GM19035 (cell line): ENCODE measurements at regions not wholly inside any gene's neighbourhood (a gene's known extent, or its start where the extent isn't known, plus 50 kb on each side); places are given as distances from the start of the nearest gene placed in this dataset.

Experiments used
- ATAC-seq: cut with Tn5 transposase; IDR thresholded peaks from one replicate; pipeline ENCODE4 v1.9.1; 2021; ENCODE audit not compliant: unreplicated experiment

GRCh38 chr2:134770702-134771101, 51.9 kb upstream of the TMEM163 start:
- ATAC-seq = no peak

GRCh38 chr2:134771313-134771801, 52.6 kb upstream of the TMEM163 start:
- no peak for ATAC-seq

GRCh38 chr2:134772493-134773169, 53.8 kb upstream of the TMEM163 start:
- ATAC-seq = no peak

- no peak for ATAC-seq
Measured at GRCh38 chr2:134773335-134773734, 54.5 kb upstream of the TMEM163 start.

GRCh38 chr2:134773759-134774742, 55.3 kb upstream of the TMEM163 start:
- ATAC-seq = no peak

GRCh38 chr2:134774786-134775641, 56.2 kb upstream of the TMEM163 start:
- ATAC-seq = no peak

GRCh38 chr2:134776836-134777235, 58.0 kb upstream of the TMEM163 start:
- ATAC-seq = no peak

- no peak for ATAC-seq
Measured at GRCh38 chr2:134777593-134777992, 58.8 kb upstream of the TMEM163 start.

GRCh38 chr2:134778372-134778771, 59.6 kb upstream of the TMEM163 start:
- ATAC-seq = no peak

GRCh38 chr2:134780972-134781371, 57.4 kb upstream of the ACMSD start:
- ATAC-seq = no peak

GRCh38 chr2:134782107-134782506, 56.3 kb upstream of the ACMSD start:
- ATAC-seq = no peak

- peak; percentile 73 for ATAC-seq
Measured at GRCh38 chr2:134782792-134783191, 55.6 kb upstream of the ACMSD start.

- ATAC-seq = no peak
Measured at GRCh38 chr2:134783912-134784311, 54.5 kb upstream of the ACMSD start.

- ATAC-seq = no peak
Measured at GRCh38 chr2:134785659-134786430, 52.6 kb upstream of the ACMSD start.

GRCh38 chr2:134788417-134788816, 50.0 kb upstream of the ACMSD start:
- no peak for ATAC-seq
